ENCODE measurements at regions not wholly inside any gene's neighbourhood (a gene's known extent, or its start where the extent isn't known, plus 50 kb on each side); places are given as distances from the start of the nearest gene placed in this dataset.
"Not testable (repeated sequence)": the region's sequence is repeated elsewhere in the genome, so short reads cannot be mapped to it uniquely, and the experiment has no call there.

GRCh38 chr1:60489916-60490480 is 416.4 kb upstream of the C1orf87 start:
- DNase-seq = not testable (repeated sequence)

DNA sequence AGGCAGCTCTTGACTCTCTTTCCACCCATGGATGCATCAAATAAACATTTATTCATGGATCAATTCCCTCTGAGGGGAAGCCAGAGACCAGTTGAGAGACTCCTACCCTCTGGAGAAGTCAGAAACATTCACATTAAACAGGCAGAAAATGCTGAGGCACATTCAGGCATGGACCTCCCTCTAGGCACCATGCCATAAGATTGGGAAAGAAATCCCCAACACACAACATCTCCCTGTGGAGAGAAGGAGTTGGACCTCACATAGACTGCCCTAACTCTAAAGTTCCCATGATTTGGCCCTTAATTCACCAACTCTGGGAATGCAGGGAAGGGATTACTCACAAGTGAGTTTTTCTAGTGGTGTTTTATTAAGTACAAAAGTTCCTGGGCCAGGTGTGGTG is 415.3 kb upstream of the C1orf87 start:
- no peak for DNase-seq

DNA sequence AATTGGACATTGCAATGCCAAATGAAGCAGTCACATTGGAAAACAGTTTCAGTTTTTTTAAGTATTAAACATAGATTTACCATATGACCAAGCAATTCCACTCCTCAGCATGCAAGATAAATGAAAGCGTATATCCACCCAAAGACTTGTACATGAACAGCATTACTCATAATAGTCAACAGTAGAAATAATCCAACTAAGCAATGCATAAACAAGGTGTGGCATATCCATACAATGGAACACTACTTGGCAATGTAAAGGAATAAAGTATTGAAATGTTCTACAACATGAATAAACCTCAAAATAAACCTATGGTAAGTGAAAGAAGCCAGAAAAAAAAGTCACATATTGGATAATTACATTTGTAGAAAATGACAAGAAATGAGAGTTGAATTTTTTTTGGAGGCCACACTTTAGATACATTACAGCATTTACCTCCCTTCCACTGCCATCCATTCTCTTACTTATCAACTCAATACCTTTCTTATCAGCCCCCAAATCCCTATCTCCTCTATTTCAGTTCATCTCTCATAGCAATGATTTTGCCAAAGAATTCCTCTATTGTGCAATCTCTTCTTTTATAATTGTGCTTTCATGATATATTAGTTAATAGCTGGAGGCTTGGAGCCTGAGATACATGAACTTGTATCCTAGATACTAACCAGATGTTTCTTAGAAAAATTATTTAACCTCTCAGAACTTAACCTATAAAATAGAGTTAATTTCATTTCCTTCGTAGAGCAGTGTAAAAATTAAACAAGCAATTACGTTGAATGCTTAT is 414.2 kb upstream of the C1orf87 start:
- no peak for DNase-seq

- DNase-seq = no peak
Observed at GRCh38 chr1:60483509-60483908, 409.9 kb upstream of the C1orf87 start.

DNA sequence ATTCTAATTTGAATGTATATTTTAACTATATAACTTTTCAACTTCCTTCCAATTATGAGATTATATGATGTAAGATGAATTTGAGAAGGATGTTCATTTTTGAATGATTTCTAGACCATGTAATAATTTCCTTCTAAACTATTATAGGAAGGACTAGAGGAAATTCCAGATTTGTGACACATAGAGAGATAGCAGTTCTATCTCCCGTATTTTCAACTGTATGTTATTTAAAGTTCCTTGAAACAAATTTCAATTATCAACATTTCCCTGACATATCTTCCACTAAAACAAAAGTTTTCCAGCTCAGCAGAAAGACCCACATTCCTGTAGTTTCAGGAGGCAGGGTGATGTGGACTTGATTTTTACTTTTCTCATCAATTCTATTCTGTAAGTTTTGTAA is 396.7 kb upstream of the C1orf87 start:
- DNase-seq = no peak

DNA sequence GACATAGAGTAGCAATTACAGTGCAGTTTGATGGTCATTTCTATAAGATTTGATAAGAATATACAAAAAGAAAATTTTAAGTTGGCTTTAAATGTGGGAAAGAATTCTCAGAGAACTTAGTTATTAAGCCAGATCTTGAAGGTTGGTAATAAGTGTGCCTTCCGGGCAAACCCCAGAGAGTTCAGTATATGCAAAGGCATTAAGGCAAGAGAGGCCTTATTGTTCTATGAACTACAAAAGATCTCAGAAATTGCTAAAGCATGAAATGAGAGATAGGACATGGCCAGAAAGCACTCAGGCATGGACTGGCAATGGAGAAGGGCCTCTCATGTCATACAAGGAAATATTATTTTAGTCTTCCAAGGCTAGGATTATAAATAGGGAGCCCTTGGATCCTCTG is 390.2 kb upstream of the C1orf87 start:
- no peak for DNase-seq

DNA sequence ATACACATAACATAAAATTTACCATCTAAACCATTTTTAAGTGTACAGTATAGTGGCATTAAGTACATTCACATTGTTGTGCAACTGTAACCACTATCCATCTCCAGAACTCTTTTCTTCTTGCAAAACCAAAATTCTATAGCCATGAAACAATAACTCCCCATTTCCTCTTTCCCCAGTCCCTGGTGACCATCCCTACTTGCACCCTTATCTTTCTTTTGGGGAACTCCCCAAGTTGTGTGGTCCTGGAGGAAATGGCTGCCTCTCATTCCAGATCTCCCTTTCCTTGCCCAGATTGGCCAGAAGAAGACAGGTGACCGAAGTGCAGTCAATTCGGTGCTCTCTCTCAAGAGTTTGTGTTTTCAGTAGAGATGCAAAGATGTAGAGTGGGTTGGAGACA is 389.6 kb upstream of the C1orf87 start:
- no peak for DNase-seq

- no peak for DNase-seq
Observed at GRCh38 chr1:60461925-60462595, 388.5 kb upstream of the C1orf87 start.

DNA sequence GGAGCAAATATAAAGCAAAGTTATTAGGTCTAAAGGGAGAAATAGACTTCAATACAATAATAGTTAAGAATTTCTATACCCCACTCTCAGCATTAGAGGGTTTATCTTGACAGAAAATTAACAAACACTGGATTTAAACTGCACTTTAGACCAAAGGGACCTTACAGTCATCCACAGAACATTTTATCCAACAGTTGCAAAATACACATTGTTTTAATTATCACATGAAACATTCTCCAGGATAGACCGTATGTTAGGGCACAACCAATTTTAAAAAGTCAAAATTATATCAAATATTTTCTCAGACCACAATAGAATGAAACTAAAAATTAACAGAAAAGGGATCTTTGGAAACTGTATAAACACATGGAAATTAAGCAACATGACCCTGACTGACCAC is 384.5 kb upstream of the C1orf87 start:
- no peak for DNase-seq

DNA sequence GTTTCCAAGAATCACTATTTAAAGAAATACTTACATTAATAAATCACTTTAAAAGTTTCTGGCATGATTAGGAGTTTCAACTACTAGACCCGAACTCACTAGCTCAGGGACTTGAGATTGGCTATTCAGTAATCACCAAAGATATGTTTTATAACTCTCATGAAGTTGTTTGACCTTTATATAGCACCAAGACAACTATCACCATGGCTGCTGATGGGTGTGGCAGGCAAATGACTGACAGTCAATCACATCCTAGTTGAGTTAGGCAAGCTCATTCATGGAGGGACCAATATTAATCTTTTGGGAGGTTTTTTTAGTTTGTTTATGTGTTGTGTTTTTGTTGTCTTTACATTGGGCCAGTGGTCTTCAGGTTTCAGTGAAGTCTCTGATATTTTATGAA is 376.3 kb upstream of the C1orf87 start:
- no peak for DNase-seq

GRCh38 chr1:60448850-60449249 is 375.3 kb upstream of the C1orf87 start:
- DNase-seq = peak; percentile 54

DNA sequence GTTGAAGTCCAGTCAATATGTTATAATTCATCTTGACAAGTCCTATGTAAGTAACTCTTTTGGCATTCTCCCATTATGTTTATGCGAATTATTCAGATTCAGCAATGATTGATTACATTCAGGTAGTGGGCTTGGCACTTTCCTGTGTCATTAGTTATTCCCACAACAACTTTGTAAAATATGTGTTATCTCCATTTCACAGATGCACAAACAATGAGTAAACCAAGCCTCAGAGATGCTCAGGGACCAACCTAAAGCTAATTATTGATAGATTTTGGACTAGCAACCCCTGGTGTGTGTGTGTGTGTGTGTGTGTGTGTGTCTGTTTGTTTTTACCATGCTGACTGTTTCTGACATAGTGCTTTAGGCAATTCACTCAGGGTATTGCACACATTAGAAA is 371.1 kb upstream of the C1orf87 start:
- no peak for DNase-seq

- DNase-seq = no peak
Observed at GRCh38 chr1:60436186-60436585, 362.6 kb upstream of the C1orf87 start.

DNA sequence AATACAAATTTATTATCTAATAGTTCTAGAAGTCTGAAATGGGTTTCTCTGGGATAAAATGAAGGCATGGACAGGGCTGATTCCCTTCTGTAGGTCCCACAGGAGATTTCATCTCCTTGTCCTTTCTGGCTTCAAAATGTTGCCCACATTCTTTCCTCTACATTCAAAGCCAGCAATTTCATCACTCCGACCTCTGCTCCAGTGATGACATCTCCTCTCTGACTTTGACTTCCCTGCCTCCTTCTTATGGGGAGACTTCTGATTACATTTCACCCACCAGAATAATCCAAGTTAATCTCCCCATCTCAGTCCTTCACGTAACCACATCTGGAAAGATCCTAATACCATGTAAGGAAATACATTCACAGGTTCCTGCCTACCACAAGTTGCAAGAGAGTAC is 358.0 kb upstream of the C1orf87 start:
- no peak for DNase-seq

- no peak for DNase-seq
Observed at GRCh38 chr1:60430375-60430774, 356.8 kb upstream of the C1orf87 start.

GRCh38 chr1:60428127-60428526 is 354.6 kb upstream of the C1orf87 start:
- peak; percentile 51 for DNase-seq

DNA sequence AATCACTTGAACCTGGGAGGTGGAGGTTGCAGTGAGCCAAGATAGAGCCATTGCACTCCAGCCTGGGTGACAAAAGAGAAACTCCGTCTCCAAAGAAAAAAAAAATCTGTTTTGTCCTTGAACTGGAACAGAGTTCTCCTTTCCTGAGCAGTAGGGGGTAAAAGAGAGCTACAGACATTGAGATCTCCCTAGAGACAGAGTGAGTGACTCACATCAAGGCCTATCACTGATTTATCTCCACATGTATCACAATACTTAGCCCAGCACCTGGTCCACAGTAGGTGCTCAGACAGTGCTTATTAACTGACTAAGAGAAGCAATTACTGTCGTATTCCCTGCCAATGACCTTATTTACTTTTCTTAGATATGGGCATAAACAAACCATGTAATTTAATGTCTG is 354.1 kb upstream of the C1orf87 start:
- DNase-seq = no peak

DNA sequence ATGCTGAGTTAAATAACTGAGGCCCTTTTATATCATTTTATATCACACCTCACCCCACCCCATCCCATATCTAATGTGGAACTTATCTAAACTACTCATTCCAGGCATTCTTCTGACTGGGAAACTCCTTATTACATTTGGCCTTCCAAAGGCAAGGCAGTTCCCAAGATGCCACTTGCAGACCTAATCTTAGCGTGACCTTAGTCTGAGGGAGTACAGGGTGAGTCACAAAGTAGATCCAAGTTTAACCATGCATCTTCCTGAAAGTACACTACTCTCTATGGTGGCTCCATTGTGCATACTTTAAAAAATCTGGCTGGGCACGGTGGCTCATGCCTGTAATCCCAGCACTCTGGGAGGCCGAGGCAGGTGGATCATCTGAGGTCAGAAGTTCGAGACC is 353.6 kb upstream of the C1orf87 start:
- no peak for DNase-seq

DNA sequence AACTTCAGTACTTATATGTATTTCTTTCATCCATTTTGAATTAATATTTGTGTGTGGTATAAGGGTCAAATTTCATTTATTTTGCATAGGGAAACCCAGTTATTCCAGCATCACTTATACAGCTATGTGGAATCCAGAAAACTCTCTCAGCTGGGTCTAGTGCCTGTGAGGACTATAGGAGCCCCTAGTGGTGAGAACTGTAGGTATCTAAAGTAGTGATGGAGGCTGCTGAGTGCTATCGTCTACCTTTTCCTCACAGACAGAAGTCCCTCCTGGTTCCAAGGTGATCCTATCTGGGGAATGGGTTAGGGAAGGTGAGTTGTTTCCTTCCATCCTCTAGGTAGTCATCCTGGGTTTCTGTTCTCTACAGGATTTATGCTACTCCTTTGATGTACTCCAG is 352.0 kb upstream of the C1orf87 start:
- DNase-seq = no peak

DNA sequence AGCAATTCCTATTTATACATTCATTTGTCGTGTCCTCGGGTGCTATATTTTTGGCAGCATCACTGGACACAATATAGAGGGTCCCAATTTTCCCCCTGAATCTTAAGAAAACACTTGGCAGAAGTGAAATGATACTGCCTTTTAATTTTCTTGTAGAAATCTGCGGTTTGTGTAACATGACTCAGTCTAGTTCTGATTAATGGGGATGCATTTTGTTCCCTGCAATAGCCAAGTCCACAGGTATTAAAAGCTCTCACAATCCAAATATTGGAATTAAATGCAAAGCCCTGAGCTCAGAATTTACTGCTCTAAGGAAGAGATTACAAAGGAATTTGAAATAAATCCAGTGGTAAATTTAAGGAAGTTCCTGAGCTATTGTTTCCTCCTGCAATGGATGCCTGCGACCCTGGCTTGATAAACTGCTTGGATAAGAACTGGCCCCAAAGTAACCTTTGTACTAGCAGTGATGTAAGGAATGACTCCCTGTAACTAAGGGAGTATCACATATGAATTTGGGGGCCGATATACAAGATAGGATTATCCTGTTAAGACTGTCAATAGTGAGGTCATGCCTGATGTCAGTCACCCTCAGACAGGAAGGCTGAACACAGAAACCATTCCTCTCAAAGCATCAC is 349.7 kb upstream of the C1orf87 start:
- DNase-seq = no peak

DNA sequence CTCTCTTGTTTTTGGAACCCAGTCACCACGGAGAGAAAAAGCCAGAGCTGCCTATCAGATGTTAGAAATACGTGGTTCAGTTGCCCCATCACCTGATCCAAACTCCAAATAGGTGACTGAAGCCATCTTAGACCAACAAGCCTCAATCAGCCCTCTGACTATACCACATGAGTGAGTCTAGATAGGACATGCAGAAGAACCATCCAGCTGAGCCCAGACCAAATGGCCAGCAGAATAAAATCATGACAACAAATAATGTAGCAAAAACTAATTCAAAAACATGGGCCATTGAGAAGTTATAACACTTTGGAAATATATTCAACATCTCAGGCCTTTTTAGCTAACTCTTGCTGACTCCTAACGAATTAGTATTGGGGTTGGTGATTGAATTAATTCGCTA is 348.4 kb upstream of the C1orf87 start:
- no peak for DNase-seq

DNA sequence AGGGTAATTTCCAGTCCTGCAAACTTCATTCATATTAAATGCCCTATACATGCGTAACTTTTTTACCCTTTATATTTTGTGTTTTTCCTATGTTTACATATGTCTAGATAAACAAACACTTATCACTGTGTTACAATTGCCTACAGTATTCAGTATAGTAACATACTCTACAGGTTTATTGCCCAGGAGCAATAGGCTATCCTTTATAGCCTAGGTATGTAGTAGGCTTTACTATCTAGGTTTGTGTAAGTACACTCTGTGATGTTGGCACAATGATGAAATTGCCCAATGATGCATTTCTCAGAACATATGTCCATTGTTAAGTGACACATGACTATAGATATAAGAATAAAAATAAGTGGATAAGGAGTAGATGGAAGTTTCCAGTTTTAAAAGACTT is 345.5 kb upstream of the C1orf87 start:
- DNase-seq = no peak

GRCh38 chr1:60415696-60416095 is 342.1 kb upstream of the C1orf87 start:
- no peak for DNase-seq

GRCh38 chr1:60413091-60413490 is 339.5 kb upstream of the C1orf87 start:
- DNase-seq = no peak

Data from NCI-H1105 treated with DMSO at 0.1 percent for 48 hours (cell line).